ACHN (cell line): ENCODE measurements at regions not wholly inside any gene's neighbourhood (a gene's known extent, or its start where the extent isn't known, plus 50 kb on each side); places are given as distances from the start of the nearest gene placed in this dataset.

ENCODE experiments used
- DNase-seq: peaks from one replicate; pipeline ENCODE4 v3.0.0-alpha.2; 2015
- in situ Hi-C: cut with HindIII; loops from 2 replicates; pipeline ENCODE4 v1.10.0; 2017; ENCODE audit warnings: low sequenced_read_pairs, low pct_ligation_motif_present, low pct_unique_long_range_greater_than_20kb

- DNase-seq: no peak
- in situ Hi-C loops: no loop called here
Measured at GRCh38 chr15:99921101-99921500, 187.9 kb upstream of the LYSMD4 start.

- DNase-seq: no peak
- in situ Hi-C loops: no loop called here
Measured at GRCh38 chr15:99918072-99918471, 184.8 kb upstream of the LYSMD4 start.

- no peak for DNase-seq
- in situ Hi-C loops: no loop called here
Measured at GRCh38 chr15:99917252-99917651, 184.0 kb upstream of the LYSMD4 start.

- in situ Hi-C loops: no loop called here
- no peak for DNase-seq
Measured at GRCh38 chr15:99916668-99917223, 183.5 kb upstream of the LYSMD4 start.

GRCh38 chr15:99914723-99915122 lies 181.5 kb upstream of the LYSMD4 start:
- in situ Hi-C loops: no loop called here
- no peak for DNase-seq

GRCh38 chr15:99911816-99912215 lies 178.6 kb upstream of the LYSMD4 start:
- in situ Hi-C loops: no loop called here
- no peak for DNase-seq

- DNase-seq: no peak
- in situ Hi-C loops: no loop called here
Measured at GRCh38 chr15:99909592-99910295, 176.5 kb upstream of the LYSMD4 start.

- no peak for DNase-seq
- in situ Hi-C loops: no loop called here
Measured at GRCh38 chr15:99907698-99908097, 174.5 kb upstream of the LYSMD4 start.

GRCh38 chr15:99906793-99907192 lies 173.6 kb upstream of the LYSMD4 start:
- no peak for DNase-seq
- in situ Hi-C loops: no loop called here

- in situ Hi-C loops: no loop called here
- no peak for DNase-seq
Measured at GRCh38 chr15:99906311-99906710, 173.1 kb upstream of the LYSMD4 start.

GRCh38 chr15:99902248-99902928 lies 169.2 kb upstream of the LYSMD4 start:
- no peak for DNase-seq
- in situ Hi-C loops: no loop called here

GRCh38 chr15:99895956-99896311 lies 162.7 kb upstream of the LYSMD4 start:
- in situ Hi-C loops: no loop called here

GRCh38 chr15:99895189-99895955 lies 162.1 kb upstream of the LYSMD4 start:
- in situ Hi-C loops: no loop called here
- no peak for DNase-seq

More at GRCh38 chr15:99895956-99896311, 162.7 kb upstream of the LYSMD4 start:
- no peak for DNase-seq

- no peak for DNase-seq
- in situ Hi-C loops: no loop called here
Measured at GRCh38 chr15:99878835-99879234, 145.6 kb upstream of the LYSMD4 start.

GRCh38 chr15:99873451-99873850 lies 140.2 kb upstream of the LYSMD4 start:
- in situ Hi-C loops: no loop called here
- no peak for DNase-seq

- in situ Hi-C loops: no loop called here
- no peak for DNase-seq
Measured at GRCh38 chr15:99863550-99864198, 130.4 kb upstream of the LYSMD4 start.

- no peak for DNase-seq
- in situ Hi-C loops: no loop called here
Measured at GRCh38 chr15:99857836-99858235, 124.6 kb upstream of the LYSMD4 start.

GRCh38 chr15:99850517-99850916 lies 117.3 kb upstream of the LYSMD4 start:
- no peak for DNase-seq
- in situ Hi-C loops: no loop called here

- DNase-seq: no peak
- in situ Hi-C loops: no loop called here
Measured at GRCh38 chr15:99845009-99845408, 111.8 kb upstream of the LYSMD4 start.
